HL-60 (cell line): ENCODE measurements at regions not wholly inside any gene's neighbourhood (a gene's known extent, or its start where the extent isn't known, plus 50 kb on each side); places are given as distances from the start of the nearest gene placed in this dataset.

ENCODE experiments used
- DNase-seq, 2 experiments: peaks; one replicate each; pipeline ENCODE4 v3.0.0-alpha.2; 2010 to 2020; ENCODE audit warnings: low read depth in 1 of 2, low spot score in 1 of 2
- H3K27ac ChIP-seq: fragments of 250-450 bp; sonication (Bioruptor Pico); replicated peaks from 2 replicates; pipeline ENCODE4 v1.5.1; 2020; ENCODE audit warnings: mild to moderate bottlenecking, moderate library complexity
- H3K27me3 ChIP-seq: fragments of 250-450 bp; sonication (Bioruptor Pico); 2 replicates; pipeline ENCODE4 v1.5.1; 2021; ENCODE audit warnings: mild to moderate bottlenecking, moderate library complexity; ENCODE audit not compliant: insufficient read depth, poor library complexity, severe bottlenecking
- H3K4me3 ChIP-seq: replicated peaks from 2 replicates; pipeline ENCODE4 v1.5.1; 2011; ENCODE audit warnings: mild to moderate bottlenecking, control low read depth, low read length; ENCODE audit not compliant: insufficient read depth
- CTCF ChIP-seq: IDR thresholded peaks from one replicate; pipeline ENCODE4 v1.5.1; 2011; ENCODE audit warnings: low read length, control low read depth, inconsistent platforms; ENCODE audit not compliant: insufficient read depth
- GABPA ChIP-seq: IDR thresholded peaks from 2 replicates; pipeline ENCODE4 v1.6.1; 2012; ENCODE audit warnings: low read depth
- POLR2AphosphoS5 ChIP-seq: IDR thresholded peaks from 2 replicates; pipeline ENCODE4 v1.6.1; 2012; ENCODE audit warnings: low read depth
- REST ChIP-seq: IDR thresholded peaks from 2 replicates; pipeline ENCODE4 v1.6.1; 2012; ENCODE audit warnings: low read depth; ENCODE audit not compliant: insufficient replicate concordance
- SPI1 ChIP-seq: IDR thresholded peaks from 2 replicates; pipeline ENCODE4 v1.6.1; 2012; ENCODE audit warnings: low read depth, mild to moderate bottlenecking, borderline replicate concordance

- Histone ChIP-seq H3K27ac (no peak overlapping the region), H3K4me3 (no peak overlapping the region), H3K27me3 (no peaks in the 10 kb centered on the region)
- no peak for DNase-seq
- TF ChIP-seq REST (no peak), SPI1 (no peak), POLR2AphosphoS5 (no peak), GABPA (no peak), CTCF (no peak)
These were observed 81.9 kb downstream of the ATPSCKMT start for GRCh38 chr5:10167806-10168205.

- no peak overlapping the region for H3K27ac ChIP-seq
- no peak overlapping the region for H3K4me3 ChIP-seq
- DNase-seq: no peak
- no peaks in the 10 kb centered on the region for H3K27me3 ChIP-seq
- TF ChIP-seq REST (no peak), POLR2AphosphoS5 (no peak), CTCF (no peak), SPI1 (no peak), GABPA (no peak)
These were observed 83.3 kb downstream of the ATPSCKMT start for GRCh38 chr5:10166392-10166791.

DNA sequence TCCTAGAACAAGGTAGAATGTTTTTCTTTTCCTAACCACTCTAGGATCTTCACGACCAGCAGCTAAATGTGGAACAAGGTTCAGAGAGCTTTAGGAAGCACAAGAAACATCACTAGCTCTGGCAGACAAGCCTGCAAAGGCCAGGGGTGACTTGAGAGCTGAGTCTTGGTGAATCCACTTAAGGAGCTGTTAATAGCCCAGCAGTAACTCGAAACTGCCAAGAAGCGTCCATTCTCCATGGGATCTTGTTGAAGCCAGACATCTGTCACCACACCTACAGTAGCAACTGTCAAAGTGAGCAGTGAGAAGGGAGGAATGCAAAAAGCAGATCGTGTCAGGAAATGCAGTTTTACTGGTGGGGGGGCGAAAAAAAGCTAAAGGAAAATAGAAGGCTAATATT, 87.2 kb downstream of the ATPSCKMT start:
- no peak overlapping the region for H3K4me3 ChIP-seq
- TF ChIP-seq REST: no peak
- TF ChIP-seq GABPA: no peak
- TF ChIP-seq POLR2AphosphoS5: no peak
- no peak for TF ChIP-seq CTCF
- TF ChIP-seq SPI1: no peak
- H3K27me3 ChIP-seq: no peaks in the 10 kb centered on the region
- DNase-seq: no peak
- H3K27ac ChIP-seq: no peak overlapping the region
